ENCODE measurements at regions not wholly inside any gene's neighbourhood (a gene's known extent, or its start where the extent isn't known, plus 50 kb on each side); places are given as distances from the start of the nearest gene placed in this dataset.

DNA sequence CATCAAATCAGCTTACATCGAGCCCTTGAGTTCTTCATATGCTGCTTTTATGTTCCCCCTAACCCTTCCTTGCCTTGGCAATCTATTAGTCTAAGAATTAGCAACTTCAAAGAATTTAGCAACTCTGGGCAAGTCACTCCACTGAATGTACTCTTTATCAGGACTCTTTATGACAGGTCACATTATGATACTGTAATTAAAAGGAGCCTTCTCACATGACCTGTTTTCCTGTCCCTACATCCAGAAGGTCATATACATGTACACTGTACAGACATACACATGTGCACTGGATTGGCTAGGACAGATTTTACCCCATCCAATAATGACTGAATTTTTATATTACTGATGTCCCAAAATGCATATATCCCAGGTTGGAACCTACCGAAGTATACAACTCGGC lies 463.1 kb downstream of the SHQ1 start:
- Histone ChIP-seq H3K9me3 (ENCODE audit: control insufficient read depth, low read depth, low read length) (no peaks in the 10 kb centered on the region), H3K14ac (ENCODE audit: insufficient read depth, low read length) (no peak overlapping the region), H2BK15ac (ENCODE audit: low read depth, low read length) (no peak overlapping the region), H3K18ac (ENCODE audit: insufficient read length, low read depth, low read length) (no peak overlapping the region), H2AK5ac (ENCODE audit: insufficient read length, low read length) (no peak overlapping the region), H3K79me2 (ENCODE audit: insufficient read depth, low read length) (peaks cover 60% of the 10 kb centered on the region; the same call in 1 of the 2 replicates), H3K4me1 (ENCODE audit: insufficient read depth, low read length) (peaks cover 44% of the 10 kb centered on the region; the same call in 1 of the 2 replicates), H4K91ac (ENCODE audit: insufficient read length, low read depth, low read length) (no peak overlapping the region), H2AFZ (ENCODE audit: low read length) (no peak overlapping the region), H2BK20ac (ENCODE audit: low read depth, low read length, poor library complexity, severe bottlenecking) (no peak overlapping the region), H3T11ph (ENCODE audit: low read length) (no peak overlapping the region), H3K27ac (ENCODE audit: insufficient read length, low read depth, low read length) (no peak overlapping the region), H3K27me3 (ENCODE audit: insufficient read depth, low read length) (no peaks in the 10 kb centered on the region), H3K56ac (ENCODE audit: insufficient read length, low read depth, low read length) (no peak overlapping the region), H3K4ac (ENCODE audit: low read depth, low read length) (no peak overlapping the region), H4K5ac (ENCODE audit: insufficient read length, low read depth, low read length) (no peak overlapping the region), H3K23me2 (ENCODE audit: insufficient read length, low read depth, low read length, poor library complexity, severe bottlenecking) (no peaks in the 10 kb centered on the region), H3K9ac (ENCODE audit: extremely low read depth, insufficient read length, low read length) (no peak overlapping the region), H3K4me2 (ENCODE audit: insufficient read depth, insufficient read length, low read length) (no peak overlapping the region), H3K23ac (ENCODE audit: insufficient read length, low read depth, low read length) (no peak overlapping the region), H2BK12ac (ENCODE audit: insufficient read length, low read depth, low read length) (no peak overlapping the region), H4K8ac (replicated peaks; ENCODE audit: insufficient read length, low read depth, low read length) (no peak overlapping the region), H3K79me1 (ENCODE audit: insufficient read depth, low read depth, low read length, poor library complexity, severe bottlenecking) (peaks cover 12% of the 10 kb centered on the region), H4K20me1 (ENCODE audit: control insufficient read depth, insufficient read depth, insufficient read length) (no peaks in the 10 kb centered on the region), H2BK120ac (ENCODE audit: low read depth, low read length, poor library complexity, severe bottlenecking) (no peak overlapping the region), H2BK5ac (ENCODE audit: insufficient read length, low read length) (no peak overlapping the region)
- H3K4me1 Mint-ChIP-seq: peaks cover 83 to 85% of the 10 kb centered on the region in 2 experiments
- no peak overlapping the region for H3K4me3 Mint-ChIP-seq
- H3K36me3 Mint-ChIP-seq (ENCODE audit: insufficient read depth in 1 of 3, low read depth in 3 of 3): no peaks in the 10 kb centered on the region
- no CpG with 5 or more reads among the region's 3 CpGs for WGBS (ENCODE audit: extremely low coverage, insufficient read length, low lambda C conversion rate)
- DNase-seq: no peak
- H3K9me3 Mint-ChIP-seq: no peaks in the 10 kb centered on the region
- H3K27me3 Mint-ChIP-seq (ENCODE audit: low read depth): no peaks in the 10 kb centered on the region
- TF ChIP-seq, protein P1, sequence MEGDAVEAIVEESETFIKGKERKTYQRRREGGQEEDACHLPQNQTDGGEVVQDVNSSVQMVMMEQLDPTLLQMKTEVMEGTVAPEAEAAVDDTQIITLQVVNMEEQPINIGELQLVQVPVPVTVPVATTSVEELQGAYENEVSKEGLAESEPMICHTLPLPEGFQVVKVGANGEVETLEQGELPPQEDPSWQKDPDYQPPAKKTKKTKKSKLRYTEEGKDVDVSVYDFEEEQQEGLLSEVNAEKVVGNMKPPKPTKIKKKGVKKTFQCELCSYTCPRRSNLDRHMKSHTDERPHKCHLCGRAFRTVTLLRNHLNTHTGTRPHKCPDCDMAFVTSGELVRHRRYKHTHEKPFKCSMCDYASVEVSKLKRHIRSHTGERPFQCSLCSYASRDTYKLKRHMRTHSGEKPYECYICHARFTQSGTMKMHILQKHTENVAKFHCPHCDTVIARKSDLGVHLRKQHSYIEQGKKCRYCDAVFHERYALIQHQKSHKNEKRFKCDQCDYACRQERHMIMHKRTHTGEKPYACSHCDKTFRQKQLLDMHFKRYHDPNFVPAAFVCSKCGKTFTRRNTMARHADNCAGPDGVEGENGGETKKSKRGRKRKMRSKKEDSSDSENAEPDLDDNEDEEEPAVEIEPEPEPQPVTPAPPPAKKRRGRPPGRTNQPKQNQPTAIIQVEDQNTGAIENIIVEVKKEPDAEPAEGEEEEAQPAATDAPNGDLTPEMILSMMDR (conservative IDR thresholded peaks at IDR 0.05): no peak
- no peak overlapping the region for H3K27ac Mint-ChIP-seq

Measured in H9 (cell line).